IMR-90 (cell line): ENCODE measurements at regions not wholly inside any gene's neighbourhood (a gene's known extent, or its start where the extent isn't known, plus 50 kb on each side); places are given as distances from the start of the nearest gene placed in this dataset.

ENCODE experiments used
- ATAC-seq: fragments of 200-7000 bp; cut with Tn5 transposase; 2 replicates; pipeline ENCODE4 v1.9.1; 2020; ENCODE audit warnings: low read depth, mild to moderate bottlenecking, moderate library complexity
- BruUV-seq: library from RNA; stranded (reverse); fragments of 400-500 nt; replicated peaks from 2 replicates; lab custom pipeline; 2021; lab: Mats Ljungman, UMichigan
- CTCF ChIA-PET: fragments of 300-600 bp; formaldehyde crosslinking; extraction: SDS; loops from one replicate; lab custom pipeline; 2021; ENCODE audit warnings: antibody characterized with exemption; lab: Yijun Ruan, JAX
- POLR2A ChIA-PET: fragments of 300-600 bp; sonication (Branson Sonifier 250); formaldehyde crosslinking; loops from one replicate; lab custom pipeline; 2022; ENCODE audit warnings: antibody characterized with exemption; ENCODE audit not compliant: unreplicated experiment; lab: Charles Lee
- DNase-seq: peaks from one replicate; pipeline ENCODE4 v3.0.0; 2013
- H2AFZ ChIP-seq: replicated peaks from 2 replicates; pipeline ENCODE3; 2013; ENCODE audit warnings: low read length, mild to moderate bottlenecking; ENCODE audit not compliant: poor library complexity
- H2AK5ac ChIP-seq: 2 replicates; pipeline ENCODE4 v1.6.1; 2013; ENCODE audit warnings: low read depth, low read length, inconsistent platforms
- H2AK9ac ChIP-seq: replicated peaks from 2 replicates; pipeline ENCODE3; 2013; ENCODE audit warnings: mild to moderate bottlenecking, low read depth, low read length, moderate library complexity; ENCODE audit not compliant: poor library complexity
- H2BK120ac ChIP-seq: 2 replicates; pipeline ENCODE4 v1.6.1; 2013; ENCODE audit warnings: low read depth, low read length, inconsistent platforms
- H2BK15ac ChIP-seq: 3 replicates; pipeline ENCODE4 v1.6.1; 2013; ENCODE audit warnings: low read depth, low read length, inconsistent platforms
- H2BK20ac ChIP-seq: 2 replicates; pipeline ENCODE4 v1.6.1; 2013; ENCODE audit warnings: low read depth, mild to moderate bottlenecking, inconsistent platforms, low read length, moderate library complexity
- H2BK5ac ChIP-seq: 2 replicates; pipeline ENCODE4 v1.6.1; 2013; ENCODE audit warnings: mild to moderate bottlenecking, low read depth, low read length, inconsistent platforms; ENCODE audit not compliant: poor library complexity, severe bottlenecking
- H3K14ac ChIP-seq: replicated peaks from 2 replicates; pipeline ENCODE4 v1.6.1; 2013; ENCODE audit warnings: low read depth, low read length, inconsistent platforms
- H3K18ac ChIP-seq: 2 replicates; pipeline ENCODE4 v1.6.1; 2013; ENCODE audit warnings: low read depth, low read length, control low read depth
- H3K23ac ChIP-seq: 2 replicates; pipeline ENCODE4 v1.6.1; 2013; ENCODE audit warnings: low read depth, low read length, inconsistent platforms
- H3K27ac ChIP-seq: 2 replicates; pipeline ENCODE4 v1.5.1; 2013; ENCODE audit warnings: mild to moderate bottlenecking, control low read depth, low read length; ENCODE audit not compliant: insufficient read depth
- H3K27me3 ChIP-seq: 2 replicates; pipeline ENCODE4 v1.6.1; 2013; ENCODE audit warnings: low read length; ENCODE audit not compliant: control insufficient read depth, insufficient read depth
- H3K36me3 ChIP-seq: 2 replicates; pipeline ENCODE4 v1.6.1; 2013; ENCODE audit warnings: low read length, mixed read lengths; ENCODE audit not compliant: control insufficient read depth, insufficient read depth
- H3K4ac ChIP-seq: 2 replicates; pipeline ENCODE4 v1.6.1; 2013; ENCODE audit warnings: low read depth, low read length, inconsistent platforms
- H3K4me1 ChIP-seq: 2 replicates; pipeline ENCODE4 v1.6.1; 2013; ENCODE audit warnings: low read length, mixed read lengths; ENCODE audit not compliant: control insufficient read depth, insufficient read depth
- H3K4me2 ChIP-seq: 2 replicates; pipeline ENCODE4 v1.6.1; 2013; ENCODE audit warnings: low read depth, mild to moderate bottlenecking, control low read depth, low read length, moderate library complexity
- H3K4me3 ChIP-seq: 2 replicates; pipeline ENCODE4 v1.5.1; 2013; ENCODE audit warnings: low read depth, mild to moderate bottlenecking, control low read depth, low read length, moderate library complexity; ENCODE audit not compliant: insufficient read depth
- H3K56ac ChIP-seq: 2 replicates; pipeline ENCODE4 v1.6.1; 2013; ENCODE audit warnings: low read length, inconsistent platforms; ENCODE audit not compliant: insufficient read depth; ENCODE audit errors: extremely low read depth
- H3K79me1 ChIP-seq, 2 experiments: 2 replicates each; pipeline ENCODE4 v1.6.1; 2013; ENCODE audit warnings: low read length in 2 of 2, inconsistent platforms in 1 of 2, low read depth in 1 of 2
- H3K9ac ChIP-seq: 2 replicates; pipeline ENCODE4 v1.6.1; 2013; ENCODE audit warnings: low read depth, low read length, control low read depth
- H3K9me1 ChIP-seq: 2 replicates; pipeline ENCODE4 v1.6.1; 2013; ENCODE audit warnings: low read length, inconsistent platforms; ENCODE audit not compliant: insufficient read depth
- H3K9me3 ChIP-seq: 2 replicates; pipeline ENCODE4 v1.6.1; 2013; ENCODE audit warnings: low read length; ENCODE audit not compliant: control insufficient read depth, insufficient read depth
- H4K20me1 ChIP-seq: 2 replicates; pipeline ENCODE4 v1.6.1; 2013; ENCODE audit warnings: low read length, inconsistent platforms; ENCODE audit not compliant: insufficient read depth
- H4K5ac ChIP-seq: 2 replicates; pipeline ENCODE4 v1.6.1; 2013; ENCODE audit warnings: mild to moderate bottlenecking, low read depth, low read length, control low read depth
- H4K8ac ChIP-seq, 2 experiments: 2 replicates each; pipeline ENCODE4 v1.6.1; 2013; ENCODE audit warnings: low read depth in 2 of 2, low read length in 2 of 2, control low read depth in 1 of 2, inconsistent platforms in 1 of 2
- H4K91ac ChIP-seq: 2 replicates; pipeline ENCODE4 v1.6.1; 2013; ENCODE audit warnings: low read depth, low read length, inconsistent platforms; ENCODE audit not compliant: insufficient read depth
- BHLHE40 ChIP-seq: fragments of 150-350 bp; IDR thresholded peaks from 2 replicates; pipeline ENCODE4 v1.6.1; 2016; ENCODE audit warnings: mild to moderate bottlenecking, low read depth, low read length
- FOS ChIP-seq: fragments of 150-350 bp; IDR thresholded peaks from 2 replicates; pipeline ENCODE4 v1.6.1; 2016; ENCODE audit warnings: low read depth, low read length
- MAFK ChIP-seq: IDR thresholded peaks from 2 replicates; pipeline ENCODE4 v1.6.1; 2012; ENCODE audit warnings: low read depth, low read length, improper control_type of control experiment
- RCOR1 ChIP-seq: IDR thresholded peaks from 2 replicates; pipeline ENCODE4 v1.6.1; 2012; ENCODE audit warnings: mild to moderate bottlenecking, low read length, improper control_type of control experiment; ENCODE audit not compliant: insufficient replicate concordance
- WGBS, 2 experiments: methylation state at CpG; one replicate each; pipeline versions ENCODE4 v1.1.5 to v1.1.7; 2013; ENCODE audit warnings: missing lambda C conversion rate in 2 of 2; ENCODE audit not compliant: insufficient read length in 1 of 2; ENCODE audit errors: extremely low coverage in 2 of 2; 5-methylcytosine and 5-hydroxymethylcytosine counted together
- dilution Hi-C: fragments of 300-500 bp; cut with HindIII; formaldehyde crosslinking; loops from one replicate; pipeline ENCODE4 v1.14.3; 2018; ENCODE audit warnings: low sequenced_read_pairs; ENCODE audit not compliant: unreplicated experiment
- in situ Hi-C: fragments of 300-500 bp; cut with MboI; formaldehyde crosslinking; loops from 3 replicates; pipeline ENCODE4 v1.14.3; 2019; ENCODE audit warnings: low sequenced_read_pairs, inconsistent platforms, mixed read lengths
- intact Hi-C: fragments of 100-400 bp; cut with micrococcal nuclease; formaldehyde crosslinking; loops from 2 replicates; pipeline ENCODE4 v1.10.0; 2022

DNA sequence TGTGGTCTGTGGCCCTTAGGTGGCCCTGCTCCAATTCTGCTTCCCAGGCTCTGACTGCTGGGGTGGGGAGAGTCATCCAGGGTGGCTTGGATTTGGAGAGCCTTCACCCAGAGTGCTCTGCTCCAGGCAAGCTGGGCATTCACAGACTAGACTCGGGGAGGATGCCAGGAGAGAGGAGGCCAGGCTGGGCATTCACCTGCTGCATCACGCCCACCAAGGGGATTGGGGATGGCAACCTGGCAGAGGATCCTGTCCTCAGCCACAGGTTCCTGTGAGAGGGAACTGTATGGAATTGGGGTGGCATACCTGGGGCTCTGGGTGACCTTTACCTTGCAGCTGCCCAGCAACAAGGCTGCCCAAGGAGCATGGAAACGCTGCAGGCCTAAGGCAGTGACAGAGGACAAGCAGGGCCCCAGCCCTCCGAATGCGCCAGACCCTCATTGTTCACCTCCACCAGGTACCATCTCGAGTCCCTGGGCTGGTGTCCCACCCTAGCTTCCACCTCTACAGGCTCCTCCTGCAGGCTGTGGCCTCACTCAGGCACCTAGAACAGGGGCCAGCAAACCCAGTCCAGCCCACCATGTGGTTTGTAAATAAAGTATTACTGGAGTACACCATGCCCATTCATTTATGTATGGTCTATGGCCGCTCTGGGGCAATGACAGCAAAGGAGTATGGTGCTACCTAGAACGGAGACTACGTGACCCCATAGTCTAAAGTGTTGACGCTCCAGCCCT is 255.3 kb upstream of the RAB6C start:
- H3K4me3 ChIP-seq, result no peak overlapping the region
- ATAC-seq (no peak), DNase-seq (no peak)
- H2BK20ac ChIP-seq, result no peak overlapping the region
- H3K4ac ChIP-seq, result no peak overlapping the region
- no peak overlapping the region for H3K23ac ChIP-seq
- no peak overlapping the region for H3K9ac ChIP-seq
- ChIA-PET CTCF (no interaction called here), POLR2A (no interaction called here)
- H3K36me3 ChIP-seq, result no peaks in the 10 kb centered on the region
- no peak for TF ChIP-seq BHLHE40
- no peak for TF ChIP-seq FOS
- TF ChIP-seq MAFK, result no peak
- no peak for TF ChIP-seq RCOR1
- WGBS, 2 experiments, result no CpG with 5 or more reads among the region's 10 CpGs
- H3K14ac ChIP-seq, result no peak overlapping the region
- no peak overlapping the region for H2AFZ ChIP-seq
- dilution Hi-C loops, result no loop called here
- no peak overlapping the region for H3K18ac ChIP-seq
- H4K5ac ChIP-seq, result no peak overlapping the region
- H2AK9ac ChIP-seq, result no peak overlapping the region
- no peaks in the 10 kb centered on the region for H3K27me3 ChIP-seq
- H3K4me2 ChIP-seq, result no peak overlapping the region
- intact Hi-C loops, result no loop called here
- H2BK15ac ChIP-seq, result no peak overlapping the region
- no peak overlapping the region for H2BK5ac ChIP-seq
- no peak overlapping the region for H3K56ac ChIP-seq
- no peaks in the 10 kb centered on the region for H3K9me1 ChIP-seq
- H3K9me3 ChIP-seq, result peaks cover 10% of the 10 kb centered on the region
- no peak overlapping the region for H2BK120ac ChIP-seq
- no TSS peak for BruUV-seq
- no peaks in the 10 kb centered on the region for H3K4me1 ChIP-seq
- no peak overlapping the region for H4K91ac ChIP-seq
- no peaks in the 10 kb centered on the region for H4K20me1 ChIP-seq
- H3K79me1 ChIP-seq, result no peaks in the 10 kb centered on the region
- no peak overlapping the region for H2AK5ac ChIP-seq
- no peak overlapping the region for H4K8ac ChIP-seq
- in situ Hi-C loops, result no loop called here
- no peak overlapping the region for H3K27ac ChIP-seq
